IMR-90 (cell line): ENCODE measurements at regions not wholly inside any gene's neighbourhood (a gene's known extent, or its start where the extent isn't known, plus 50 kb on each side); places are given as distances from the start of the nearest gene placed in this dataset.

Source experiments
- ATAC-seq: fragments of 200-7000 bp; cut with Tn5 transposase; 2 replicates; pipeline ENCODE4 v1.9.1; 2020; ENCODE audit warnings: low read depth, mild to moderate bottlenecking, moderate library complexity
- BruUV-seq: library from RNA; stranded (reverse); fragments of 400-500 nt; replicated peaks from 2 replicates; lab custom pipeline; 2021; lab: Mats Ljungman, UMichigan
- CTCF ChIA-PET: fragments of 300-600 bp; formaldehyde crosslinking; extraction: SDS; loops from one replicate; lab custom pipeline; 2021; ENCODE audit warnings: antibody characterized with exemption; lab: Yijun Ruan, JAX
- POLR2A ChIA-PET: fragments of 300-600 bp; sonication (Branson Sonifier 250); formaldehyde crosslinking; loops from one replicate; lab custom pipeline; 2022; ENCODE audit warnings: antibody characterized with exemption; ENCODE audit not compliant: unreplicated experiment; lab: Charles Lee
- DNase-seq: peaks from one replicate; pipeline ENCODE4 v3.0.0; 2013
- H2AFZ ChIP-seq: replicated peaks from 2 replicates; pipeline ENCODE3; 2013; ENCODE audit warnings: low read length, mild to moderate bottlenecking; ENCODE audit not compliant: poor library complexity
- H2AK5ac ChIP-seq: 2 replicates; pipeline ENCODE4 v1.6.1; 2013; ENCODE audit warnings: low read depth, low read length, inconsistent platforms
- H2AK9ac ChIP-seq: replicated peaks from 2 replicates; pipeline ENCODE3; 2013; ENCODE audit warnings: mild to moderate bottlenecking, low read depth, low read length, moderate library complexity; ENCODE audit not compliant: poor library complexity
- H2BK120ac ChIP-seq: 2 replicates; pipeline ENCODE4 v1.6.1; 2013; ENCODE audit warnings: low read depth, low read length, inconsistent platforms
- H2BK15ac ChIP-seq: 3 replicates; pipeline ENCODE4 v1.6.1; 2013; ENCODE audit warnings: low read depth, low read length, inconsistent platforms
- H2BK20ac ChIP-seq: 2 replicates; pipeline ENCODE4 v1.6.1; 2013; ENCODE audit warnings: low read depth, mild to moderate bottlenecking, inconsistent platforms, low read length, moderate library complexity
- H2BK5ac ChIP-seq: 2 replicates; pipeline ENCODE4 v1.6.1; 2013; ENCODE audit warnings: mild to moderate bottlenecking, low read depth, low read length, inconsistent platforms; ENCODE audit not compliant: poor library complexity, severe bottlenecking
- H3K14ac ChIP-seq: replicated peaks from 2 replicates; pipeline ENCODE4 v1.6.1; 2013; ENCODE audit warnings: low read depth, low read length, inconsistent platforms
- H3K18ac ChIP-seq: 2 replicates; pipeline ENCODE4 v1.6.1; 2013; ENCODE audit warnings: low read depth, low read length, control low read depth
- H3K23ac ChIP-seq: 2 replicates; pipeline ENCODE4 v1.6.1; 2013; ENCODE audit warnings: low read depth, low read length, inconsistent platforms
- H3K27ac ChIP-seq: 2 replicates; pipeline ENCODE4 v1.5.1; 2013; ENCODE audit warnings: mild to moderate bottlenecking, control low read depth, low read length; ENCODE audit not compliant: insufficient read depth
- H3K27me3 ChIP-seq: 2 replicates; pipeline ENCODE4 v1.6.1; 2013; ENCODE audit warnings: low read length; ENCODE audit not compliant: control insufficient read depth, insufficient read depth
- H3K36me3 ChIP-seq: 2 replicates; pipeline ENCODE4 v1.6.1; 2013; ENCODE audit warnings: low read length, mixed read lengths; ENCODE audit not compliant: control insufficient read depth, insufficient read depth
- H3K4ac ChIP-seq: 2 replicates; pipeline ENCODE4 v1.6.1; 2013; ENCODE audit warnings: low read depth, low read length, inconsistent platforms
- H3K4me1 ChIP-seq: 2 replicates; pipeline ENCODE4 v1.6.1; 2013; ENCODE audit warnings: low read length, mixed read lengths; ENCODE audit not compliant: control insufficient read depth, insufficient read depth
- H3K4me2 ChIP-seq: 2 replicates; pipeline ENCODE4 v1.6.1; 2013; ENCODE audit warnings: low read depth, mild to moderate bottlenecking, control low read depth, low read length, moderate library complexity
- H3K4me3 ChIP-seq: 2 replicates; pipeline ENCODE4 v1.5.1; 2013; ENCODE audit warnings: low read depth, mild to moderate bottlenecking, control low read depth, low read length, moderate library complexity; ENCODE audit not compliant: insufficient read depth
- H3K56ac ChIP-seq: 2 replicates; pipeline ENCODE4 v1.6.1; 2013; ENCODE audit warnings: low read length, inconsistent platforms; ENCODE audit not compliant: insufficient read depth; ENCODE audit errors: extremely low read depth
- H3K79me1 ChIP-seq, 2 experiments: 2 replicates each; pipeline ENCODE4 v1.6.1; 2013; ENCODE audit warnings: low read length in 2 of 2, inconsistent platforms in 1 of 2, low read depth in 1 of 2
- H3K9ac ChIP-seq: 2 replicates; pipeline ENCODE4 v1.6.1; 2013; ENCODE audit warnings: low read depth, low read length, control low read depth
- H3K9me1 ChIP-seq: 2 replicates; pipeline ENCODE4 v1.6.1; 2013; ENCODE audit warnings: low read length, inconsistent platforms; ENCODE audit not compliant: insufficient read depth
- H3K9me3 ChIP-seq: 2 replicates; pipeline ENCODE4 v1.6.1; 2013; ENCODE audit warnings: low read length; ENCODE audit not compliant: control insufficient read depth, insufficient read depth
- H4K20me1 ChIP-seq: 2 replicates; pipeline ENCODE4 v1.6.1; 2013; ENCODE audit warnings: low read length, inconsistent platforms; ENCODE audit not compliant: insufficient read depth
- H4K5ac ChIP-seq: 2 replicates; pipeline ENCODE4 v1.6.1; 2013; ENCODE audit warnings: mild to moderate bottlenecking, low read depth, low read length, control low read depth
- H4K8ac ChIP-seq, 2 experiments: 2 replicates each; pipeline ENCODE4 v1.6.1; 2013; ENCODE audit warnings: low read depth in 2 of 2, low read length in 2 of 2, control low read depth in 1 of 2, inconsistent platforms in 1 of 2
- H4K91ac ChIP-seq: 2 replicates; pipeline ENCODE4 v1.6.1; 2013; ENCODE audit warnings: low read depth, low read length, inconsistent platforms; ENCODE audit not compliant: insufficient read depth
- MAZ ChIP-seq: IDR thresholded peaks from 2 replicates; pipeline ENCODE4 v1.6.1; 2012; ENCODE audit warnings: low read depth, mild to moderate bottlenecking, low read length, improper control_type of control experiment, moderate library complexity, borderline replicate concordance
- RAD21 ChIP-seq: IDR thresholded peaks from 2 replicates; pipeline ENCODE4 v1.6.1; 2012; ENCODE audit warnings: low read length, improper control_type of control experiment
- WGBS, 2 experiments: methylation state at CpG; one replicate each; pipeline versions ENCODE4 v1.1.5 to v1.1.7; 2013; ENCODE audit warnings: missing lambda C conversion rate in 2 of 2; ENCODE audit not compliant: insufficient read length in 1 of 2; ENCODE audit errors: extremely low coverage in 2 of 2; 5-methylcytosine and 5-hydroxymethylcytosine counted together
- dilution Hi-C: fragments of 300-500 bp; cut with HindIII; formaldehyde crosslinking; loops from one replicate; pipeline ENCODE4 v1.14.3; 2018; ENCODE audit warnings: low sequenced_read_pairs; ENCODE audit not compliant: unreplicated experiment
- in situ Hi-C: fragments of 300-500 bp; cut with MboI; formaldehyde crosslinking; loops from 3 replicates; pipeline ENCODE4 v1.14.3; 2019; ENCODE audit warnings: low sequenced_read_pairs, inconsistent platforms, mixed read lengths
- intact Hi-C: fragments of 100-400 bp; cut with micrococcal nuclease; formaldehyde crosslinking; loops from 2 replicates; pipeline ENCODE4 v1.10.0; 2022

- Histone ChIP-seq H2BK15ac (no peak overlapping the region; the same call in 2 of the 3 replicates), H3K18ac (no peak overlapping the region), H4K5ac (no peak overlapping the region), H2BK20ac (peak overlapping the region; percentile 23; the same call in 1 of the 2 replicates), H2BK120ac (peak overlapping the region; percentile 31), H3K27ac (no peak overlapping the region), H4K20me1 (no peaks in the 10 kb centered on the region), H3K23ac (no peak overlapping the region), H3K4ac (peak overlapping the region; percentile 15; the same call in 1 of the 2 replicates), H3K9ac (no peak overlapping the region), H3K27me3 (no peaks in the 10 kb centered on the region), H2AK9ac (no peak overlapping the region), H2AK5ac (peak overlapping the region; percentile 76; the same call in 1 of the 2 replicates), H3K14ac (no peak overlapping the region), H4K8ac (no peak overlapping the region), H3K36me3 (no peaks in the 10 kb centered on the region), H2AFZ (peak overlapping the region; percentile 59), H4K91ac (no peak overlapping the region), H3K4me3 (no peak overlapping the region), H3K56ac (no peak overlapping the region), H3K79me1 (peaks cover 0 to 12% of the 10 kb centered on the region in 2 experiments; a peak in 2 of 4 replicates), H2BK5ac (no peak overlapping the region), H3K4me2 (no peak overlapping the region), H3K9me1 (peaks cover 17% of the 10 kb centered on the region), H3K4me1 (peaks cover 18% of the 10 kb centered on the region), H3K9me3 (peaks cover 3% of the 10 kb centered on the region; the same call in 1 of the 2 replicates)
- no CpG with 5 or more reads among the region's 5 CpGs for WGBS, 2 experiments
- no peak for ATAC-seq
- no TSS peak for BruUV-seq
- no peak for TF ChIP-seq RAD21
- TF ChIP-seq MAZ: no peak
- in situ Hi-C loops: no loop called here
- ChIA-PET CTCF (interaction anchor here (0.6 kb wide), 1 partner anchor 49 kb away, joined by 3 read pairs; no protein-coding TSS in a partner anchor), POLR2A (interaction anchor here (0.6 to 0.8 kb wide), 2 partner anchors 160 to 185 kb away, joined by 3 to 5 read pairs; partner anchors contain the start of gene KLF6)
- intact Hi-C loops: no loop called here
- no peak for DNase-seq
- dilution Hi-C loops: no loop called here
These were observed 160.0 kb upstream of the KLF6 start for GRCh38 chr10:3945026-3945425.
